ENCODE measurements at regions not wholly inside any gene's neighbourhood (a gene's known extent, or its start where the extent isn't known, plus 50 kb on each side); places are given as distances from the start of the nearest gene placed in this dataset.
A peak's percentile ranks its signal among the peaks of the same experiment; 100 is the strongest.

DNA sequence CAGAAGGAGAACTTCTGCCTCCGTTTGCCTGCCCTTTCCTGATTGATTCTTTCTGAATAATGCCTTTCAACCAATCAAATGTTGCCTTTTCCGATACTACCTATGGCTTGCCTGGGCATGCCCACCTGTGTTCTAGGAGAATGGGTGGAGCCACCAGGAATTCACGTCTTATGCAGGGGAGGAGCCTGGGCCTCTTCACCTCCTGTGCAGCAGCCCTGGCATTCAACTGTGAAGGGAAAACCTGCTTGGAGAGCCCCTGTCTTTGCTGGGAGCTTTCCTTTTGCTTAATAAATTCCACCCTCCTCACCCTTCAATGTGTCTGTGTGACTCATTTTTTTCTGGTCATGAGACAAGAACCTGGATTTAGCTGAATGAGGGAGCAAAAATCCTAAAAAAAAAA, 730.7 kb downstream of the UQCRFS1 start:
- H3K4me3 ChIP-seq (ENCODE audit: low read depth, low read length), result no peak overlapping the region
- DNase-seq (ENCODE audit: low read depth, low spot score), result no peak
- in situ Hi-C loops (cut with HindIII; ENCODE audit: low sequenced_read_pairs), result no loop called here
- TF ChIP-seq, protein P1, sequence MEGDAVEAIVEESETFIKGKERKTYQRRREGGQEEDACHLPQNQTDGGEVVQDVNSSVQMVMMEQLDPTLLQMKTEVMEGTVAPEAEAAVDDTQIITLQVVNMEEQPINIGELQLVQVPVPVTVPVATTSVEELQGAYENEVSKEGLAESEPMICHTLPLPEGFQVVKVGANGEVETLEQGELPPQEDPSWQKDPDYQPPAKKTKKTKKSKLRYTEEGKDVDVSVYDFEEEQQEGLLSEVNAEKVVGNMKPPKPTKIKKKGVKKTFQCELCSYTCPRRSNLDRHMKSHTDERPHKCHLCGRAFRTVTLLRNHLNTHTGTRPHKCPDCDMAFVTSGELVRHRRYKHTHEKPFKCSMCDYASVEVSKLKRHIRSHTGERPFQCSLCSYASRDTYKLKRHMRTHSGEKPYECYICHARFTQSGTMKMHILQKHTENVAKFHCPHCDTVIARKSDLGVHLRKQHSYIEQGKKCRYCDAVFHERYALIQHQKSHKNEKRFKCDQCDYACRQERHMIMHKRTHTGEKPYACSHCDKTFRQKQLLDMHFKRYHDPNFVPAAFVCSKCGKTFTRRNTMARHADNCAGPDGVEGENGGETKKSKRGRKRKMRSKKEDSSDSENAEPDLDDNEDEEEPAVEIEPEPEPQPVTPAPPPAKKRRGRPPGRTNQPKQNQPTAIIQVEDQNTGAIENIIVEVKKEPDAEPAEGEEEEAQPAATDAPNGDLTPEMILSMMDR (IDR thresholded peaks at IDR 0.05; ENCODE audit: low read depth, low read length), result no peak

DNA sequence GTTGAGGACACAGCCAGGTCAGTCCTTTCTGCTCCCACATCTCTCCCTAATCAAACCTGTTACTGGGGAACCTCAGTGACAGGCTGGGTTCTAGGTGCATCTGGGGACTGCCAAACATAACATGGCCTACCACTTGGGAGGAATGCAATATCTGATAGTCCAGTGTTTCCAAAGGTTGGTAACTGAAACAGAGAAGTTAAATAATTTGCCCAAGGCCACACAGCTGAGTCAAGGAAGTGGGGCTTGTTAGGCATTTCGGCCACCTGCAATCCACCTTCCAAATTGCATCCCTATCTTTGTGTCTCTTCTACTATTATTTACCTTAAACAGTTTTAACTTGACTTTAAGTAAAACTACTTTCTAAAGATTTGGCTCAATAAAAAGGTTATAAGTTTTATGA, 731.3 kb downstream of the UQCRFS1 start:
- in situ Hi-C loops (cut with HindIII; ENCODE audit: low sequenced_read_pairs), result no loop called here
- TF ChIP-seq, protein P1 (IDR thresholded peaks at IDR 0.05; ENCODE audit: low read depth, low read length), result no peak

DNA sequence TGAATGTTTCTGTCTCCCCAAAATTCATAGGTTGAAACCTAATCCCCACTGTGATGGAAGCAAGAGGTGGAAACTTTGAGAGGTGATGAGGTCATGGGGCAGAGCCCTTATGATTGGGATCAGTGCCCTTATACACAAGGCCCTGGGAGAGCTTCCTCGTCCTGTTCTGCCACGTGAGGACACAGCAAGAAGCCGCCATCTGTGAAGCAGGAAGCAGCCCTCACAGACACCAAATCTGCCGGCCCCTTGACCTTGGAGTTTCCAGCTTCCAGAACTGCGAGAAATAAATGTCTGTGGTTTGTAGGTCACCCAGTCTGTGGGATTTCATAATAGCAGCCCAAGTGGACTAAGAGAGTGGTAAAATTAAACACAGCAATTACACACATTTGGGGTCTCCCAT, 737.4 kb downstream of the UQCRFS1 start:
- TF ChIP-seq, protein P1 (IDR thresholded peaks at IDR 0.05; ENCODE audit: low read depth, low read length), result no peak
- H3K4me3 ChIP-seq (ENCODE audit: low read depth, low read length), result no peak overlapping the region
- DNase-seq (ENCODE audit: low read depth, low spot score), result no peak
- in situ Hi-C loops (cut with HindIII; ENCODE audit: low sequenced_read_pairs), result no loop called here

More for the DNA sequence above, 731.3 kb downstream of the UQCRFS1 start:
- DNase-seq (ENCODE audit: low read depth, low spot score), result no peak
- no peak overlapping the region for H3K4me3 ChIP-seq (ENCODE audit: low read depth, low read length)

DNA sequence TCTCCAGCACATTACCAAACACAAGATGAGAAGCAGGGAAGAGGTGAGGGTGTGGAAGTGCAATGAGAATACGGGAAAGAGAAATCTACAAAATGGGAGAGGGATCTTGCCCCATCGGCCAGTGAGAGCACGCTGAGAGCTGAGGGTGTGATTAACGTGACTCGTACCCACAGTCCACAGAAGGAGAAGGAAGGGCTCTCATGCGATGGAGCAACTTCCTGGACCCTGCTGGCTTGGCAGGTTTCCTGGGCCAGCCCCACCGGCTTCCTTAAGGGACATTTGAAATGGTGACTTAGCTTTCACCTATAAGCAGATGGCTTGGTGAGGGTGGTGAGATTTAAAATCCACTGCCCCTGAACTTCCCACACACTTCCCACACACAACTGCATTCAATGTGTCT, 740.1 kb downstream of the UQCRFS1 start:
- in situ Hi-C loops (cut with HindIII; ENCODE audit: low sequenced_read_pairs), result no loop called here
- TF ChIP-seq, protein P1 (IDR thresholded peaks at IDR 0.05; ENCODE audit: low read depth, low read length), result no peak
- H3K4me3 ChIP-seq (ENCODE audit: low read depth, low read length), result no peak overlapping the region
- DNase-seq (ENCODE audit: low read depth, low spot score), result no peak

DNA sequence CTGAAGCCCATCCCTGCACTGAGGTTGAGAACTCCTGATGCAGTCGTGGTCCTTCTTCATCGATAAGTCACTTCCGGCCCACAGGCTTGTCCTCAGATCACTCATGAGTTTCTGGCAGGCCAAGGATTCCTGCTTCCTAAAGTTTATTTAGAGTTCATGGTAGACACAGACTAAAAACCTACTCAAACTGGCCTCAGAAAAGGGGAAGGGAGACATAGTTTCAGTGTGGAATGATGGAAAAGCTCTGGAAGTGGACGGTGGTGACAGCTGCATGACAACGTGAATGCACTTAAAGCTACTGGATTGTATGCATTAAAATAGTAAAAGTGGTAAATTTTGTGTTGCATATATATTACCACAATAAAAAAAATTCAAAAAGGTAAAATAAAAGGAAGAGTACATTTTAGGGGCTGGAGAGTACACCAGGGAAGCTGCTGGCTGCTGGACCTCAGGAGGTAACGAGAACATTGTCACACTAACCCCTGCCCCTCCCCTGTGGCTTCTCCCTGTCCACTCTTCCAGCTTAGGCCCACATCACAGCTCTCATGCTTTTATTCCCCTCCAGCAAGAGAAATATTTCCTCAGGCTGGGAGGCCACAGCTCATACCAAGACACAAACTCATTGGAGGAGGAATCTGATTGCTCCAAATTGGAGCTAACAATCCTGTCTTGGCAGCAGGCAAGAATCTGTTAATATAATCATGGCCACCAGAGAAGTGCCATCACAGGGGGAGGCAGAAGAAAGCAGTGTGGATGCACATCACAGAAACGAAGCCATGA, 741.0 kb downstream of the UQCRFS1 start:
- peak; percentile 2 for DNase-seq (ENCODE audit: low read depth, low spot score)
- in situ Hi-C loops (cut with HindIII; ENCODE audit: low sequenced_read_pairs), result no loop called here
- TF ChIP-seq, protein P1 (IDR thresholded peaks at IDR 0.05; ENCODE audit: low read depth, low read length), result no peak
- H3K4me3 ChIP-seq (ENCODE audit: low read depth, low read length), result no peak overlapping the region

DNA sequence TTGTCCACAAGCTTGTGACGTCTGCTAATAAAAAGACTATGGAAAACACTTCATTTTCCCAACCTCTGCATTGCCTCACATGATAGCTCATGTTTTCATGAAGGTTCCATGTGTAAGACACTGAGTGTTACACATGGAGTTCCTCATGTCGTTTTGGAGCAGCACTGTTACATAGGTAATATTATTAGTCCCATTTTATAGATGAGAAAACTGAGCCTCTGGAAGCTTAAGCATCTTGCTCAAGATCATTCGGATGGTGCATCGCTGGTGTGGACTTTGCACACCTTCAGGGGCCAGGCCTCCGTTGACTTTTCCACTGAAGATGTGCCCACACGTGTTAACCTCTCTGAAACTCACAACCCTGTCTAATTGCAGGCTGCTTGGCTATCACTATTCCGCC, 743.4 kb downstream of the UQCRFS1 start:
- no peak overlapping the region for H3K4me3 ChIP-seq (ENCODE audit: low read depth, low read length)
- TF ChIP-seq, protein P1 (IDR thresholded peaks at IDR 0.05; ENCODE audit: low read depth, low read length), result no peak
- in situ Hi-C loops (cut with HindIII; ENCODE audit: low sequenced_read_pairs), result no loop called here
- no peak for DNase-seq (ENCODE audit: low read depth, low spot score)

Data from astrocyte of the spinal cord (primary cell).